ENCODE measurements at regions not wholly inside any gene's neighbourhood (a gene's known extent, or its start where the extent isn't known, plus 50 kb on each side); places are given as distances from the start of the nearest gene placed in this dataset.

GRCh38 chr10:62990126-62990525 is 143.0 kb upstream of the NRBF2 start (continued):
- no peak for TF ChIP-seq NRL (CRISPR knock-in tag; IDR thresholded peaks at IDR 0.05; ENCODE audit: borderline replicate concordance)

GRCh38 chr10:62985807-62986600 is 147.1 kb upstream of the NRBF2 start:
- no peaks in the 10 kb centered on the region for H3K79me2 ChIP-seq (ENCODE audit: insufficient read depth, low read length)
- no peak overlapping the region for H3K9ac ChIP-seq (ENCODE audit: insufficient read depth, low read depth, low read length)
- no peaks in the 10 kb centered on the region for H3K4me1 ChIP-seq (ENCODE audit: insufficient read depth, low read length)
- DNase-seq (ENCODE audit: low spot score) (no peak), ATAC-seq (no peak), FAIRE-seq (no peak)
- H4K20me1 ChIP-seq (ENCODE audit: insufficient read depth, low read length), result no peaks in the 10 kb centered on the region
- 9% methylated on average over 3 of the region's 4 CpGs for WGBS (ENCODE audit: low lambda C conversion rate)
- BruUV-seq (replicated peaks), result no TSS peak
- ChIA-PET POLR2A (no interaction called here), CTCF (ENCODE audit: low intra/inter-chr PET ratio, low total read pairs) (no interaction called here)
- intact Hi-C loops (cut with micrococcal nuclease; ENCODE audit: unreplicated experiment) (no loop called here), in situ Hi-C loops (cut with HindIII; ENCODE audit: extremely low pct_ligation_motif_present, low pct_unique_long_range_greater_than_20kb) (no loop called here)
- H3K36me3 ChIP-seq (replicated peaks in 1 of 2; ENCODE audit: control insufficient read depth in 1 of 2, insufficient read depth in 2 of 2, low read length in 2 of 2), result no peaks in the 10 kb centered on the region
- H3K4me2 ChIP-seq (ENCODE audit: low read depth, low read length), result no peak overlapping the region
- no peak for TF ChIP-seq ZFP36L1 (CRISPR knock-in tag; IDR thresholded peaks at IDR 0.05)
- TF ChIP-seq HINFP (CRISPR knock-in tag; IDR thresholded peaks at IDR 0.05; ENCODE audit: low read depth), result no peak
- no peak for TF ChIP-seq MYNN (CRISPR knock-in tag; IDR thresholded peaks at IDR 0.05; ENCODE audit: low read depth)
- TF ChIP-seq TCF7 (IDR thresholded peaks at IDR 0.05; ENCODE audit: low read depth), result no peak
- no peak for TF ChIP-seq ZNF143 (CRISPR knock-in tag; IDR thresholded peaks at IDR 0.05)
- TF ChIP-seq ATF7 (IDR thresholded peaks at IDR 0.05), result no peak
- TF ChIP-seq ATF7 (CRISPR knock-in tag; IDR thresholded peaks at IDR 0.05), result no peak
- no peak for TF ChIP-seq ARNT (IDR thresholded peaks at IDR 0.05)
- TF ChIP-seq PAWR (CRISPR knock-in tag; IDR thresholded peaks at IDR 0.05; ENCODE audit: borderline replicate concordance), result no peak
- TF ChIP-seq ZNF546 (CRISPR knock-in tag; conservative IDR thresholded peaks at IDR 0.05), result no peak
- no peak for TF ChIP-seq NCOR1 (IDR thresholded peaks at IDR 0.05; ENCODE audit: borderline replicate concordance, low read length)
- no peak for TF ChIP-seq MED13 (CRISPR knock-in tag; IDR thresholded peaks at IDR 0.05)
- no peak for TF ChIP-seq CEBPG (CRISPR knock-in tag; IDR thresholded peaks at IDR 0.05)
- no peak for TF ChIP-seq ARNTL (CRISPR knock-in tag; IDR thresholded peaks at IDR 0.05)
- TF ChIP-seq, protein P1, sequence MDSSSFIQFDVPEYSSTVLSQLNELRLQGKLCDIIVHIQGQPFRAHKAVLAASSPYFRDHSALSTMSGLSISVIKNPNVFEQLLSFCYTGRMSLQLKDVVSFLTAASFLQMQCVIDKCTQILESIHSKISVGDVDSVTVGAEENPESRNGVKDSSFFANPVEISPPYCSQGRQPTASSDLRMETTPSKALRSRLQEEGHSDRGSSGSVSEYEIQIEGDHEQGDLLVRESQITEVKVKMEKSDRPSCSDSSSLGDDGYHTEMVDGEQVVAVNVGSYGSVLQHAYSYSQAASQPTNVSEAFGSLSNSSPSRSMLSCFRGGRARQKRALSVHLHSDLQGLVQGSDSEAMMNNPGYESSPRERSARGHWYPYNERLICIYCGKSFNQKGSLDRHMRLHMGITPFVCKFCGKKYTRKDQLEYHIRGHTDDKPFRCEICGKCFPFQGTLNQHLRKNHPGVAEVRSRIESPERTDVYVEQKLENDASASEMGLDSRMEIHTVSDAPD (CRISPR knock-in tag; IDR thresholded peaks at IDR 0.05), result no peak
- no peak for TF ChIP-seq ZNF672 (CRISPR knock-in tag; IDR thresholded peaks at IDR 0.05)
- TF ChIP-seq KDM1A (CRISPR knock-in tag; IDR thresholded peaks at IDR 0.05), result no peak
- no peak for TF ChIP-seq ZBTB38 (CRISPR knock-in tag; IDR thresholded peaks at IDR 0.05)
- TF ChIP-seq SRY (CRISPR knock-in tag; IDR thresholded peaks at IDR 0.05), result no peak
- TF ChIP-seq ZMYM3 (CRISPR knock-in tag; IDR thresholded peaks at IDR 0.05), result no peak
- TF ChIP-seq CAMTA2 (CRISPR knock-in tag; IDR thresholded peaks at IDR 0.05; ENCODE audit: borderline replicate concordance), result no peak
- H3K27me3 ChIP-seq (ENCODE audit: control insufficient read depth in 1 of 2, insufficient read depth in 2 of 2, low read length in 2 of 2), result no peaks in the 10 kb centered on the region; a peak in 1 of 5 replicates
- no peaks in the 10 kb centered on the region for H3K9me3 ChIP-seq (ENCODE audit: low read length)
- H2AFZ ChIP-seq (ENCODE audit: low read length), result no peak overlapping the region
- no peak overlapping the region for H3K4me3 ChIP-seq (replicated peaks in 1 of 3; ENCODE audit: insufficient read depth in 1 of 3, low read depth in 2 of 3, low read length in 3 of 3)
- no peak overlapping the region for H3K27ac ChIP-seq (ENCODE audit: extremely low read length, insufficient read depth, low read length)
